ENCODE measurements at regions not wholly inside any gene's neighbourhood (a gene's known extent, or its start where the extent isn't known, plus 50 kb on each side); places are given as distances from the start of the nearest gene placed in this dataset.
A peak's percentile ranks its signal among the peaks of the same experiment; 100 is the strongest.

GRCh38 chr20:46837083-46837482, 57.6 kb upstream of the EYA2 start:
- no peaks in the 10 kb centered on the region for H3K36me3 ChIP-seq (ENCODE audit: insufficient read depth, low read length)
- no peaks in the 10 kb centered on the region for H4K20me1 ChIP-seq (ENCODE audit: insufficient read depth, low read length)
- DNase-seq (ENCODE audit: insufficient read length, low spot score, missing footprints): no peak
- H3K4me1 ChIP-seq (ENCODE audit: insufficient read depth, low read length): peaks cover 17% of the 10 kb centered on the region
- H3K79me2 ChIP-seq (ENCODE audit: insufficient read depth, low read length): no peaks in the 10 kb centered on the region
- no peak overlapping the region for H3K4me3 ChIP-seq (ENCODE audit: insufficient read depth, low read length)
- H3K9me3 ChIP-seq (ENCODE audit: low read depth, low read length): no peaks in the 10 kb centered on the region
- H2AFZ ChIP-seq (ENCODE audit: low read length): no peak overlapping the region
- no peaks in the 10 kb centered on the region for H3K27me3 ChIP-seq (ENCODE audit: insufficient read depth, low read length)
- TF ChIP-seq, protein P1, sequence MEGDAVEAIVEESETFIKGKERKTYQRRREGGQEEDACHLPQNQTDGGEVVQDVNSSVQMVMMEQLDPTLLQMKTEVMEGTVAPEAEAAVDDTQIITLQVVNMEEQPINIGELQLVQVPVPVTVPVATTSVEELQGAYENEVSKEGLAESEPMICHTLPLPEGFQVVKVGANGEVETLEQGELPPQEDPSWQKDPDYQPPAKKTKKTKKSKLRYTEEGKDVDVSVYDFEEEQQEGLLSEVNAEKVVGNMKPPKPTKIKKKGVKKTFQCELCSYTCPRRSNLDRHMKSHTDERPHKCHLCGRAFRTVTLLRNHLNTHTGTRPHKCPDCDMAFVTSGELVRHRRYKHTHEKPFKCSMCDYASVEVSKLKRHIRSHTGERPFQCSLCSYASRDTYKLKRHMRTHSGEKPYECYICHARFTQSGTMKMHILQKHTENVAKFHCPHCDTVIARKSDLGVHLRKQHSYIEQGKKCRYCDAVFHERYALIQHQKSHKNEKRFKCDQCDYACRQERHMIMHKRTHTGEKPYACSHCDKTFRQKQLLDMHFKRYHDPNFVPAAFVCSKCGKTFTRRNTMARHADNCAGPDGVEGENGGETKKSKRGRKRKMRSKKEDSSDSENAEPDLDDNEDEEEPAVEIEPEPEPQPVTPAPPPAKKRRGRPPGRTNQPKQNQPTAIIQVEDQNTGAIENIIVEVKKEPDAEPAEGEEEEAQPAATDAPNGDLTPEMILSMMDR (IDR thresholded peaks at IDR 0.05; ENCODE audit: extremely low read depth, low read depth, low read length): no peak
- no peak overlapping the region for H3K27ac ChIP-seq (ENCODE audit: low read depth, low read length)
- no peak overlapping the region for H3K4me2 ChIP-seq (ENCODE audit: insufficient read depth, low read length)

- Histone ChIP-seq H3K9me3 (ENCODE audit: low read depth, low read length) (no peaks in the 10 kb centered on the region), H3K27ac (ENCODE audit: low read depth, low read length) (no peak overlapping the region), H2AFZ (ENCODE audit: low read length) (no peak overlapping the region), H4K20me1 (ENCODE audit: insufficient read depth, low read length) (no peaks in the 10 kb centered on the region), H3K4me3 (ENCODE audit: insufficient read depth, low read length) (no peak overlapping the region), H3K4me1 (ENCODE audit: insufficient read depth, low read length) (peaks cover 9% of the 10 kb centered on the region), H3K79me2 (ENCODE audit: insufficient read depth, low read length) (no peaks in the 10 kb centered on the region), H3K27me3 (ENCODE audit: insufficient read depth, low read length) (no peaks in the 10 kb centered on the region), H3K4me2 (ENCODE audit: insufficient read depth, low read length) (no peak overlapping the region), H3K36me3 (ENCODE audit: insufficient read depth, low read length) (no peaks in the 10 kb centered on the region)
- TF ChIP-seq, protein P1 (IDR thresholded peaks at IDR 0.05; ENCODE audit: extremely low read depth, low read depth, low read length): no peak
- no peak for DNase-seq (ENCODE audit: insufficient read length, low spot score, missing footprints)
Measured at GRCh38 chr20:46838011-46838410, 56.6 kb upstream of the EYA2 start.

GRCh38 chr20:46840054-46840729, 54.5 kb upstream of the EYA2 start:
- no peak overlapping the region for H3K4me2 ChIP-seq (ENCODE audit: insufficient read depth, low read length)
- peak; percentile 45 for DNase-seq (ENCODE audit: insufficient read length, low spot score, missing footprints)
- peaks cover 7% of the 10 kb centered on the region for H3K4me1 ChIP-seq (ENCODE audit: insufficient read depth, low read length)
- no peak overlapping the region for H3K27ac ChIP-seq (ENCODE audit: low read depth, low read length)
- H3K9me3 ChIP-seq (ENCODE audit: low read depth, low read length): no peaks in the 10 kb centered on the region
- TF ChIP-seq, protein P1 (IDR thresholded peaks at IDR 0.05; ENCODE audit: extremely low read depth, low read depth, low read length): no peak
- H3K27me3 ChIP-seq (ENCODE audit: insufficient read depth, low read length): no peaks in the 10 kb centered on the region
- no peak overlapping the region for H3K4me3 ChIP-seq (ENCODE audit: insufficient read depth, low read length)
- H2AFZ ChIP-seq (ENCODE audit: low read length): no peak overlapping the region
- H3K79me2 ChIP-seq (ENCODE audit: insufficient read depth, low read length): no peaks in the 10 kb centered on the region
- no peaks in the 10 kb centered on the region for H4K20me1 ChIP-seq (ENCODE audit: insufficient read depth, low read length)
- no peaks in the 10 kb centered on the region for H3K36me3 ChIP-seq (ENCODE audit: insufficient read depth, low read length)
